Stimulated activated CD8-positive, alpha-beta memory T cell treated with anti-CD3 and anti-CD28 coated beads, Interleukin-2, amount 100 ng/mL, for 1 hour (primary cell): ENCODE measurements at regions not wholly inside any gene's neighbourhood (a gene's known extent, or its start where the extent isn't known, plus 50 kb on each side); places are given as distances from the start of the nearest gene placed in this dataset.
"Not testable (repeated sequence)": the region's sequence is repeated elsewhere in the genome, so short reads cannot be mapped to it uniquely, and the experiment has no call there.

Source experiments
- DNase-seq, 2 donors: peaks; one replicate each; pipeline ENCODE4 v3.0.0-alpha.2; 2020; ENCODE audit warnings: low read depth in 2 of 2

GRCh38 chrX:39672405-39672804, 425.4 kb downstream of the BCOR start:
- DNase-seq, result no peak

GRCh38 chrX:39674490-39675161, 423.1 kb downstream of the BCOR start:
- DNase-seq, result no peak

GRCh38 chrX:39675162-39675553, 422.6 kb downstream of the BCOR start:
- DNase-seq, result no peak

- DNase-seq, result no peak
These were observed 422.1 kb downstream of the BCOR start for GRCh38 chrX:39675619-39676018.

- DNase-seq, result no peak
These were observed 421.3 kb downstream of the BCOR start for GRCh38 chrX:39676434-39676833.

DNA sequence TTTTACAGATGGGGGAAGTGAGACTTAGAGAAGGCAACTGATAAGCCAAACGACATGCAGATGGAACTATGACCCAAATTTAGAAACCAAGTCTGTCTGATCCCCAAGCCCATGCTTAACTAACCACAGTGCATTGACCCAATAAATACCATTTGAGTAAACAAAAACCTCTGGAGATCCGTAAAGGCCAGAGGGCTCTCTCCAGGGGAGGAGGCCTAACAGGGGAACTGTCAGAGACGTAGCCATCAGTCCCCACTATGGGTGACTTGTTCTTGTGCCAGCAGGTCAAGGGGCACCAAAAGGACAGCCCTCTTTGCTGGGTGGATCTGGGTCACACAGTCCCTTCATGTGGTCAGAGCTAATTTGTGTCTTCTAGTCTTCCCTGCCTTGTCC, 420.2 kb downstream of the BCOR start:
- no peak for DNase-seq

GRCh38 chrX:39677978-39678791, 419.6 kb downstream of the BCOR start:
- no peak for DNase-seq

- no peak for DNase-seq
These were observed 418.8 kb downstream of the BCOR start for GRCh38 chrX:39678914-39679313.

DNA sequence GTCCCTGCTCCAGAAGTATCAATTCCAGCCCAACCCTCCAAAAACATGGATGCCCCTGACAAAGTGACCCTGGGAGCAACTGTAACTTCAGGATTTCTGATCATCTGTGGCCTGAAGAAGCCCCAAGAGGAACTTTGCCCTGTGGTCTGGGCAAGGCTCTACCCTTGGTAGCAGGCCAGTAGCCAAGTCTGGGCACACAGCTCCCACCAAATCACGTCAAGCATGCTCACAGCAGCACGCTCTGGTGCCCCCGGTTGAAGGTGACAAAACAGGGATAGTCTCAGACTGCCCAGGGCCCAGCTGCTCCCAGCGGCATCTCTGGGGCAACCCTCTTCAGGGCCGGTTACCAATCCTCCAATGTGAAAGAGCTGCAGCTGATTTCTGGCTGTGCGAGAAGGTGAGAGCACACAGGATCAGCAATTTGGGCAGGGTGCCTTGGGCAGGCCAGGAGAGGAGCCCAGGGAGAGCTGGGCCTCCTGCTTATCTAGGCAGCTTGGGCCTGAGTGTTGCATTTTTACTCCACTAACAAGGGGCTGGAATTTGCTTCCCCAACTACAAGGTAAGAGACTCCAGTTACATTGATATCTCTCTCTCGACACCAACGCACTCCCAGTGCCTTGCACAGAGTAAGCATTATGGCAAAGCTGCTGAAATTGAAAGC, 418.1 kb downstream of the BCOR start:
- DNase-seq, result no peak

DNA sequence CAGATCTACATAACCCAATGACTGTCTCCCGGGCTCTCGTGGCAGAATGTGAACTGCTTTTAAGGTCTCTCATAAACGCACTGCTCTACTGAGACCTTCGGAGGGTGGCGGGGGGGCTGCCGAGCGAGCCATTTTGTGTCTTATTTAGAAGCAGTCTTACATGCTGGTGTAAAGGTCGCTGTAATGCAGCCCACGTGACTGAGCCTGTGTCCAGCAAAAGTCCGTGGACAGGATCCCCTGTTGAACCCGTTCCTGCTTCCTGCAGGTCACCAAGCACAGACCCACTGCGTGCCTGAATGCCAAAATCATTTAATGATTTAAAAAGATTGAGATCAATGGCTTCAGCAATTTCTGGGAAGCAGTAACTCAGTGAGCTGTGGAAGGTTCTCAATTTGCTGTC, 415.9 kb downstream of the BCOR start:
- DNase-seq, result no peak

DNA sequence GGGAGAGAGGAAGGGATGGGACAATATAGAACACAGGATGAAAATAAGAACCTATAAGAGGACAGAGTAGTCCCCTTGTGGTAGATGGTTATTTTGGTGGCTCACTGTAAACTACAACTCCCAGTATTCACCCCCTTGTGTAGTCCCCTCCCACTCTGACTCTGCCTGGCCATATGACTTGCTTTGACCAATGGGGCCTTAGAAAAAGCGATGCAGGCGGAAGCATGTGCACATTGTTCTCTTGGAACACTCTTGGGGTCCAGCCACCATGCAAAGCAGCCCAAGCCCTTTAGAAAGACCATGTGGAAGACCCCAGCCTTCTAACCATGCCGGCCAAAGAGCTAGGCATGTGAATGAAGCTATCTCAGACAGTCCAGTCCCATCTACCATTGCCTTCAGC, 415.0 kb downstream of the BCOR start:
- DNase-seq, result no peak

- no peak for DNase-seq
These were observed 409.6 kb downstream of the BCOR start for GRCh38 chrX:39688219-39688575.

DNA sequence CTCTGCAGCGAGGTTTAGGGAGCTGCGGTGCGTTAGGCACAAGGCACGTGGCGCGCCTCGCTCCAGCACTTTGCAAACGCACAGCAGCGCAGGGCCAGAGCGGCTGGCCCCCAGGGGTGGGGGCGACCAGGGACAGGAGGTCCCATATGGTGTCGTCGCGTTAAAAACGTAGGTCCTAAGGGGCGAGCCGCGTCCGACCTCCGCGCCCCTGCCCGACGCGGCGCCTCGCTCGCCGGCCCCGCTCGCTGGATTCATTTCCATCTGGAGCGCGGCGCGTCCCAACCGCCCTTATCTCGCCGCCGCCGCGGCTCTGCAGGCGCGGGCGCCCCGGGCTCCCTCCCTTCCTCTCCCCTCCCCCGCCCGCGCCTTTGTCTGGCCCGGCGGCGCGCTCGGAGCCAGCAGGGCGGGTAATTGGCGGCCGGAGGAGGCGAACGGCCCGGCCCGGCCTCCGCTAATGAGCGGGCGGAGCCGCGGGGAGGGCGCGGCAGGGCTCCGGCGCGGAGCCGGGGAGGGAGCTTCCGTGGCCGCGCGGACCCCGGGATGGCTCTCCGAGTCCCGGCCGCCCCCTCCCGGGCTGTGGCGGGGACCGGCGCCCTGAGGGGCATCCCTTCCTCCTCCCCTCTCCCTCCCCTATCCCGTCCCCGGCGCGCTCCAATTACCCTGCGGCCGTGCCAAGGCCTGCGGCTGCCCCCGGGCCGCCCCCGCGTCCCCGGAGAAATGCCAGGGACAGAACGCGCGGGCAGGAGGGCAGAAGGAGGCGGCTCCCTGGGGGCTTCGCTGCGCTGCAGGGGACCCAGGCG, 409.0 kb downstream of the BCOR start:
- DNase-seq, result no peak

- no peak for DNase-seq
These were observed 408.2 kb downstream of the BCOR start for GRCh38 chrX:39689376-39690104.

DNA sequence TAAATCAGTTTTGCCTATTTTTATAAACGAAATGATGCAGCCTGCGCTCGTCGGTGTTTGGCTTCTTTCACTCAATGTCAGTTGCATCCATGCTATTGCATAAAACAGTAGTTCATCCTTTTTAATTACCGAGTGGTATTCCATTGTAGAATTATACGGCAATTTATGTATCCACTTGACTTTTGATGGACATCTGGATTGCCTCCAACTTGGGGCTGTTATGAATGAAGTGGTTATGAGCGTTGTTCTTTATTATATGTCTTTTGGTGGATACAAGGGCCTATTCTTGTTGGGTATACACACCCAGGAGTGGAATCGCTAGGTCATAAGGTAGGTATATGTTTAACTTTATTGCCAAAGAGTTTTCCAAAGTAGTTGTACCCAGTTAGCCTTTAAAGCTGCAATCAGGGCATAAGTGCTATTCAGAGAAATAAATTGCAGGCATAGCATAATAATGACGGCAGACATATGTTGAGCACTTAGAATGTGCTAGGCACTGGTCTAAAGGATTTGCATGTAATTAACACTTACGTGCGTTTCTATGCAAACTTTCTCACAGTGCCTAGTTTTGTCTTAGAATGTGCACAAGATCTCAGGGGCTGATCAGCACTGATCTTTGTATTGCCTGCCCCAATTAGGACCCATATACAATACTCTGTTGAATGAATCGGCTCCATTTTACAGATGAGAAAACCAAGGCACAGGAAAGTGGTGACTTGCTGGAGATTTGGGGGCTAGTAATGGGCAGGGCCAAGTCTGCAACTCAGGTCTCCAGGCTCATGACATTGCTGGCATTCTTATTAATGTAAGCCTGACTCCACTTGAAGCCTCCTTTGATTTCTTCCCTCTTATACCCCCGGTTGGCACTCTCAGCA, 407.0 kb downstream of the BCOR start:
- no peak for DNase-seq

GRCh38 chrX:39691724-39692123, 406.0 kb downstream of the BCOR start:
- DNase-seq, result no peak

DNA sequence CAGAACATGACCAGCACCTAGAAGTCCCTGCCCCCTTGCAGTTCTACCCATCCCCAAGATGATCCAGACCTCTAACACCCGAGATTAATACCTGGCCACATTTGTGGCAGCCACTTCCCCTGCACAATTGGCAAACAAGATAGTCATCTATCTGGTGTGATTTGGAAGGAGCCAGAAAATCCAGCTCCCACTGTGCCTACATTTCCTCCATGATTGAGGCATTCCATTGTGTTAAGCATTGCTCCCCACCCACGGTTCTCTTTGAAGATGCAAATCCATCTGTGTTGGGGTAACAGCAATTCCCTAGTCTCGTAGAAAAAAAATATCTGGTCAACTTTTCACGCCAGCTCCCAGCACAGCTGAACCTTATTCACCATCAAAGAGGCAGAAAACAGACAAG, 405.0 kb downstream of the BCOR start:
- DNase-seq, result no peak

DNA sequence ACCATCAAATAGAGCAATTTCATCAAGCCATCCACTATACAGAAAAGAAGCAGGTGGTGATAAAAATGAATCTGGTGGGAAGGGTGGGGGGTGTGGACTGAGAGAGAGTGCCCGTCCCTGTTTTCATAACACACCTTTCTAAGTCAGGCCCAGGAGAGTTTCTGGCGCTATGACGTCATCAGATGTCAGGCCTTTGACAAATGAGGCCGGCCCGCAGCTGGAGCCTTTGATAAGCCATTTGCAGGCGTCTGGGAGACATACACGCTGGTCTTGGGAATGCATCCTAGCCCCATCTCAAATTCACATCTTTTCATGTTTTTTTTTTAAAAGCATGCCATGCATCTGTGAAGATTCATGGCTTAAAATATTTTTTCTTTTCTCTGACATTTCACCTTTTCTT, 404.5 kb downstream of the BCOR start:
- no peak for DNase-seq

DNA sequence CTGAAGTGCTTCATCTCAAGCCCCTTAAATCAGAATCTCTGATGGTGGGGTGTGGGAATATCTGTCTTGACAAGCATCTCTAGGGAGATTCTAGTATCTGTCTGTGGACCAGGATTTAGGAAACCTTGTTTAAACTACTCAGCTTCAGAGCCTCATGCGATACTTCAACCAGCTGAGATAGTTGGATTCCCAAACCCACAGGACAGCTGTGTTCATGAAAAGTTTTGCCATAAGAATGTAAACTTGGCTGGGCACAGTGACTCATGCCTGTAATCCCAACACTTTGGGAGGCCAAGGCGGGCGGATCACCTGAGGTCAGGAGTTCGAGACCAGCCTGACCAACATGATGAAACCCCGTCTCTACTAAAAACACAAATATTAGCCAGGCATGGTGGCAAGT, 395.1 kb downstream of the BCOR start:
- not testable (repeated sequence) for DNase-seq

DNA sequence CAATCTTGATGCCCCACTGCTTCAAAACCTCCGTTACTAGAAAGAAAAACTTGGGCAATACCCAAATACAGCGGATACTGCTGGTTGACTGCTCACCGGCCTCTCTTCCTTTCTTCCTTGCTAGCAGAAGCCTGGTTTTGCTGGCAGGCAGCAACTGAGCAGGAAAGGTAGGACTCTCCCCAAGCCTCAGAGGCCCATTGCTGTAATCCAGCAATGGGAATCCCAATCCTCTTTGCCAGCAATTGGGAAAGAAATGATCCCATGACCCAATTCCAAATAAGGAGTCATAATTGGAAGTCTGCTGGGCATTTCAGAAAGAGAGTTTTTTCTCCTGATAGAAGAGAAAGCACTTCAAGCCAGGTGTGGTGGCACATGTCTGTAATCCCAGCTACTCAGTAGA, 394.5 kb downstream of the BCOR start:
- DNase-seq, result no peak

- DNase-seq, result no peak
These were observed 393.2 kb downstream of the BCOR start for GRCh38 chrX:39704590-39704989.
